ENCODE measurements at regions not wholly inside any gene's neighbourhood (a gene's known extent, or its start where the extent isn't known, plus 50 kb on each side); places are given as distances from the start of the nearest gene placed in this dataset.

DNA sequence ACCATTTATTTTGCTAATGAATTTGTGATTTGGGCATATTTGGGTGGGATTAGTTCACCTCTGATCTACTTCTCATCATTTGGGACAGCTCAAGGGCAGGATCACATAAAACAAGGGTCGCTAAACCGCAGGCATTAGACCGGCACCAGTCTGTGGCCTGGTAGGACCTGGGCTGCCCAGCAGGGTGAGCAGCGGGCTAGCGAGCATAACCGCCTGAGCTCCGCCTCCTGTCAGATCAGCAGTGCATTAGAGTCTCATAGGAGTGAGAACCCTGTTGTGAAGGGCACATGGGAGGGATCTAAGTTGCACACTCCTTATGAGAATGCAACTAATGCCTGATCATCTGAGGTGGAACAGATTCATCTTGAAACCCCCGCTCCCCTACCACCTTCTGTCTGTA, 785.3 kb downstream of the TRHDE start:
- H3K4me3 ChIP-seq (ENCODE audit: control insufficient read depth in 2 of 3, extremely low read depth in 1 of 3, insufficient read depth in 2 of 3, low read depth in 1 of 3, low read length in 3 of 3): no peak overlapping the region
- no peak overlapping the region for H3K9ac ChIP-seq (ENCODE audit: control insufficient read depth, extremely low read depth, insufficient read depth, low read length)
- TF ChIP-seq, protein P1, sequence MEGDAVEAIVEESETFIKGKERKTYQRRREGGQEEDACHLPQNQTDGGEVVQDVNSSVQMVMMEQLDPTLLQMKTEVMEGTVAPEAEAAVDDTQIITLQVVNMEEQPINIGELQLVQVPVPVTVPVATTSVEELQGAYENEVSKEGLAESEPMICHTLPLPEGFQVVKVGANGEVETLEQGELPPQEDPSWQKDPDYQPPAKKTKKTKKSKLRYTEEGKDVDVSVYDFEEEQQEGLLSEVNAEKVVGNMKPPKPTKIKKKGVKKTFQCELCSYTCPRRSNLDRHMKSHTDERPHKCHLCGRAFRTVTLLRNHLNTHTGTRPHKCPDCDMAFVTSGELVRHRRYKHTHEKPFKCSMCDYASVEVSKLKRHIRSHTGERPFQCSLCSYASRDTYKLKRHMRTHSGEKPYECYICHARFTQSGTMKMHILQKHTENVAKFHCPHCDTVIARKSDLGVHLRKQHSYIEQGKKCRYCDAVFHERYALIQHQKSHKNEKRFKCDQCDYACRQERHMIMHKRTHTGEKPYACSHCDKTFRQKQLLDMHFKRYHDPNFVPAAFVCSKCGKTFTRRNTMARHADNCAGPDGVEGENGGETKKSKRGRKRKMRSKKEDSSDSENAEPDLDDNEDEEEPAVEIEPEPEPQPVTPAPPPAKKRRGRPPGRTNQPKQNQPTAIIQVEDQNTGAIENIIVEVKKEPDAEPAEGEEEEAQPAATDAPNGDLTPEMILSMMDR (optimal IDR thresholded peaks at IDR 0.05 in 1 of 3, IDR thresholded peaks at IDR 0.05 in 1 of 3, conservative IDR thresholded peaks at IDR 0.05 in 1 of 3; ENCODE audit: extremely low read depth in 1 of 3, insufficient read depth in 2 of 3, low read length in 3 of 3): no peak
- no peak for TF ChIP-seq EZH2 (IDR thresholded peaks at IDR 0.05; ENCODE audit: low read length)
- H3K9me3 ChIP-seq (ENCODE audit: control insufficient read depth, low read depth, low read length): no peaks in the 10 kb centered on the region
- H2AFZ ChIP-seq (ENCODE audit: control insufficient read depth, low read length): no peak overlapping the region
- H3K4me1 ChIP-seq (ENCODE audit: control insufficient read depth, extremely low read depth, insufficient read depth, low read length): no peaks in the 10 kb centered on the region
- H3K27ac ChIP-seq (ENCODE audit: control insufficient read depth, insufficient read depth, low read length): no peak overlapping the region
- DNase-seq (ENCODE audit: low read depth, low spot score): no peak
- no peaks in the 10 kb centered on the region for H3K9me1 ChIP-seq (ENCODE audit: control insufficient read depth, extremely low read depth, insufficient read depth, low read length)
- no peaks in the 10 kb centered on the region for H3K79me2 ChIP-seq (ENCODE audit: control insufficient read depth, insufficient read depth, low read length)
- dilution Hi-C loops (cut with MboI; ENCODE audit: extremely low pct_ligation_motif_present, low sequenced_read_pairs): no loop called here
- H4K20me1 ChIP-seq (ENCODE audit: control insufficient read depth, extremely low read depth, insufficient read depth, low read length): no peaks in the 10 kb centered on the region
- no peaks in the 10 kb centered on the region for H3K27me3 ChIP-seq (ENCODE audit: control insufficient read depth, extremely low read depth, insufficient read depth, low read length)
- no peak for FAIRE-seq
- H3K4me2 ChIP-seq (ENCODE audit: control insufficient read depth, extremely low read depth, insufficient read depth, low read depth, low read length): no peak overlapping the region
- no peaks in the 10 kb centered on the region for H3K36me3 ChIP-seq (ENCODE audit: control insufficient read depth in 2 of 2, extremely low read depth in 1 of 2, insufficient read depth in 2 of 2, low read length in 2 of 2)

DNA sequence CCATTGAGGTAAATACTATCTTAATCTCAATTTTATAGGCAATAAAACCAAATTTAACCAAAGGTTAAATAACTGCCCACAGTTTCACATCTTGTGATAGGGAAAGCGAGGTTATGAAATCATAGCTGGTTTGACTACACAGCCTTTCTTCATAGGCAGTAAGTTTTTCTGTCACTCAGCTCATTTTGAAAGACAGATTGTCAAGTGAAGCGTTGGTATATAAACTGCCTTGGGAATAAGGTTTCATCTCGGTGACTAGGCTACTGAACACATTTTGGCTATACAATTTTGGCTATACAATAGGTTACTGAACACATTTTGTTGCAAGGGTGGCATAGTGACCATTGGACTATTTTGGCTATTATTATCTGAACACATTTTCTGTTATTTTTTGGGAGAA, 793.7 kb downstream of the TRHDE start:
- H3K9me1 ChIP-seq (ENCODE audit: control insufficient read depth, extremely low read depth, insufficient read depth, low read length): no peaks in the 10 kb centered on the region
- no peaks in the 10 kb centered on the region for H3K4me1 ChIP-seq (ENCODE audit: control insufficient read depth, extremely low read depth, insufficient read depth, low read length)
- H3K4me3 ChIP-seq (ENCODE audit: control insufficient read depth in 2 of 3, extremely low read depth in 1 of 3, insufficient read depth in 2 of 3, low read depth in 1 of 3, low read length in 3 of 3): no peak overlapping the region
- no peaks in the 10 kb centered on the region for H3K36me3 ChIP-seq (ENCODE audit: control insufficient read depth in 2 of 2, extremely low read depth in 1 of 2, insufficient read depth in 2 of 2, low read length in 2 of 2)
- no peaks in the 10 kb centered on the region for H3K27me3 ChIP-seq (ENCODE audit: control insufficient read depth, extremely low read depth, insufficient read depth, low read length)
- TF ChIP-seq, protein P1 (optimal IDR thresholded peaks at IDR 0.05 in 1 of 3, IDR thresholded peaks at IDR 0.05 in 1 of 3, conservative IDR thresholded peaks at IDR 0.05 in 1 of 3; ENCODE audit: extremely low read depth in 1 of 3, insufficient read depth in 2 of 3, low read length in 3 of 3): no peak
- no peak for TF ChIP-seq EZH2 (IDR thresholded peaks at IDR 0.05; ENCODE audit: low read length)
- no peak for FAIRE-seq
- H3K4me2 ChIP-seq (ENCODE audit: control insufficient read depth, extremely low read depth, insufficient read depth, low read depth, low read length): no peak overlapping the region
- dilution Hi-C loops (cut with MboI; ENCODE audit: extremely low pct_ligation_motif_present, low sequenced_read_pairs): no loop called here
- no peaks in the 10 kb centered on the region for H3K9me3 ChIP-seq (ENCODE audit: control insufficient read depth, low read depth, low read length)
- H3K79me2 ChIP-seq (ENCODE audit: control insufficient read depth, insufficient read depth, low read length): no peaks in the 10 kb centered on the region
- DNase-seq (ENCODE audit: low read depth, low spot score): no peak
- H3K27ac ChIP-seq (ENCODE audit: control insufficient read depth, insufficient read depth, low read length): no peak overlapping the region
- no peak overlapping the region for H2AFZ ChIP-seq (ENCODE audit: control insufficient read depth, low read length)
- no peak overlapping the region for H3K9ac ChIP-seq (ENCODE audit: control insufficient read depth, extremely low read depth, insufficient read depth, low read length)
- no peaks in the 10 kb centered on the region for H4K20me1 ChIP-seq (ENCODE audit: control insufficient read depth, extremely low read depth, insufficient read depth, low read length)

Measured in keratinocyte (primary cell).